ENCODE measurements at regions not wholly inside any gene's neighbourhood (a gene's known extent, or its start where the extent isn't known, plus 50 kb on each side); places are given as distances from the start of the nearest gene placed in this dataset.

GRCh38 chr1:239233626-239234025 is 152.7 kb upstream of the CHRM3 start:
- Mint-ChIP-seq H3K27ac (ENCODE audit: unreplicated experiment) (no peak overlapping the region), H3K27me3 (ENCODE audit: low read depth, unreplicated experiment) (no peaks in the 10 kb centered on the region), H3K4me3 (ENCODE audit: unreplicated experiment) (no peak overlapping the region), H3K4me1 (ENCODE audit: low read depth, unreplicated experiment) (no peaks in the 10 kb centered on the region), H3K36me3 (ENCODE audit: low read depth, unreplicated experiment) (no peaks in the 10 kb centered on the region), H3K9me3 (ENCODE audit: unreplicated experiment) (no peaks in the 10 kb centered on the region)
- Histone ChIP-seq H4K20me1 (ENCODE audit: insufficient read depth, low read length) (no peaks in the 10 kb centered on the region), H3K4me3 (ENCODE audit: insufficient read depth, low read depth, low read length) (no peak overlapping the region), H2AFZ (ENCODE audit: low read depth, low read length) (no peak overlapping the region), H3K27me3 (ENCODE audit: insufficient read depth, low read length) (no peaks in the 10 kb centered on the region), H3K9me3 (ENCODE audit: insufficient read depth, low read depth, low read length) (no peaks in the 10 kb centered on the region), H3K4me1 (ENCODE audit: insufficient read depth, low read length) (no peaks in the 10 kb centered on the region), H3K79me2 (ENCODE audit: insufficient read depth, low read length) (no peaks in the 10 kb centered on the region), H3K27ac (ENCODE audit: low read depth, low read length) (no peak overlapping the region), H3K4me2 (ENCODE audit: low read length) (no peak overlapping the region), H3K9ac (ENCODE audit: low read length) (no peak overlapping the region), H3K36me3 (ENCODE audit: insufficient read depth, low read length) (no peaks in the 10 kb centered on the region)
- DNase-seq (ENCODE audit: low read depth) = no peak
- FAIRE-seq = no peak
- TF ChIP-seq CTCF (IDR thresholded peaks at IDR 0.05; ENCODE audit: insufficient read depth, low read depth, low read length) (no peak), EZH2 (IDR thresholded peaks at IDR 0.05; ENCODE audit: insufficient read depth, low read length) (no peak)

- no peak for DNase-seq (ENCODE audit: low read depth)
- H3K27ac Mint-ChIP-seq (ENCODE audit: unreplicated experiment) = no peak overlapping the region
These were observed 153.4 kb upstream of the CHRM3 start for GRCh38 chr1:239232921-239233320.

More at GRCh38 chr1:239232921-239233320, 153.4 kb upstream of the CHRM3 start:
- H3K27me3 ChIP-seq (ENCODE audit: insufficient read depth, low read length) = no peaks in the 10 kb centered on the region
- H2AFZ ChIP-seq (ENCODE audit: low read depth, low read length) = no peak overlapping the region
- Mint-ChIP-seq H3K4me1 (ENCODE audit: low read depth, unreplicated experiment) (no peaks in the 10 kb centered on the region), H3K4me3 (ENCODE audit: unreplicated experiment) (no peak overlapping the region), H3K36me3 (ENCODE audit: low read depth, unreplicated experiment) (no peaks in the 10 kb centered on the region), H3K27me3 (ENCODE audit: low read depth, unreplicated experiment) (no peaks in the 10 kb centered on the region), H3K9me3 (ENCODE audit: unreplicated experiment) (no peaks in the 10 kb centered on the region)
- TF ChIP-seq EZH2 (IDR thresholded peaks at IDR 0.05; ENCODE audit: insufficient read depth, low read length) (no peak), CTCF (IDR thresholded peaks at IDR 0.05; ENCODE audit: insufficient read depth, low read depth, low read length) (no peak)
- no peaks in the 10 kb centered on the region for H3K4me1 ChIP-seq (ENCODE audit: insufficient read depth, low read length)
- no peak overlapping the region for H3K27ac ChIP-seq (ENCODE audit: low read depth, low read length)
- H3K79me2 ChIP-seq (ENCODE audit: insufficient read depth, low read length) = no peaks in the 10 kb centered on the region
- no peak overlapping the region for H3K4me3 ChIP-seq (ENCODE audit: insufficient read depth, low read depth, low read length)
- no peak for FAIRE-seq
- no peaks in the 10 kb centered on the region for H3K36me3 ChIP-seq (ENCODE audit: insufficient read depth, low read length)
- no peaks in the 10 kb centered on the region for H3K9me3 ChIP-seq (ENCODE audit: insufficient read depth, low read depth, low read length)
- H3K4me2 ChIP-seq (ENCODE audit: low read length) = no peak overlapping the region
- H4K20me1 ChIP-seq (ENCODE audit: insufficient read depth, low read length) = no peaks in the 10 kb centered on the region
- H3K9ac ChIP-seq (ENCODE audit: low read length) = no peak overlapping the region

Data from astrocyte (in vitro differentiated cells and primary cell).